HCT116 (cell line): ENCODE measurements at regions not wholly inside any gene's neighbourhood (a gene's known extent, or its start where the extent isn't known, plus 50 kb on each side); places are given as distances from the start of the nearest gene placed in this dataset.

Experiments used
- ATAC-seq: fragments of 200-7000 bp; cut with Tn5 transposase; 2 replicates; pipeline ENCODE4 v1.9.1; 2020; ENCODE audit warnings: mild to moderate bottlenecking, moderate library complexity
- BruUV-seq: library from RNA; stranded (reverse); fragments of 400-500 nt; replicated peaks from 2 replicates; lab custom pipeline; 2021; lab: Mats Ljungman, UMichigan
- CTCF ChIA-PET: fragments of 300-600 bp; sonication (Branson Sonifier 250); formaldehyde crosslinking; loops from one replicate; lab custom pipeline; 2021; ENCODE audit warnings: antibody characterized with exemption; lab: Charles Lee
- POLR2A ChIA-PET: fragments of 300-600, 350-600 bp; sonication (Branson Sonifier 250); formaldehyde crosslinking; loops from one replicate; lab custom pipeline; 2021; ENCODE audit warnings: antibody characterized with exemption; lab: Charles Lee
- RAD21 ChIA-PET, 2 experiments: fragments of 300-600 bp; sonication (Branson Sonifier 250); formaldehyde crosslinking; loops; one replicate each; lab custom pipeline; 2023; ENCODE audit warnings: low total read pairs in 2 of 2; ENCODE audit not compliant: uncharacterized antibody in 2 of 2, unreplicated experiment in 2 of 2, low non-redundant PET in 1 of 2; lab: Charles Lee
- DNase-seq: peaks from one replicate; pipeline ENCODE4 v3.0.0-alpha.2; 2010; ENCODE audit warnings: low read depth, low spot score
- H2AFZ ChIP-seq: fragments of 200-600 bp; shearing (Covaris generic), sonication (generic); 2 replicates; pipeline ENCODE4 v1.6.1; 2017; ENCODE audit warnings: low read depth, mixed run types, mixed read lengths, antibody characterized with exemption, low read length; ENCODE audit not compliant: poor library complexity, severe bottlenecking
- H3K27ac ChIP-seq: 2 replicates; pipeline ENCODE4 v1.5.1; 2012; ENCODE audit warnings: low read depth, low read length
- H3K27me3 ChIP-seq: fragments of 200-600 bp; sonication (generic); 2 replicates; pipeline ENCODE4 v1.6.1; 2016; ENCODE audit warnings: mixed run types, low read length, mixed read lengths; ENCODE audit not compliant: insufficient read depth
- H3K36me3 ChIP-seq, 2 experiments: fragments of 200-500 bp in 1 of 2; fragments of 200-600 bp in 1 of 2; sonication (Bioruptor generic) in 1 of 2; sonication (generic) in 1 of 2; 2 replicates each; pipeline versions ENCODE4 v1.5.1 to v1.6.1; 2014 to 2016; ENCODE audit warnings: low read length in 2 of 2, inconsistent platforms in 1 of 2, mixed read lengths in 1 of 2, mixed run types in 1 of 2; ENCODE audit not compliant: insufficient read depth in 2 of 2, control insufficient read depth in 1 of 2
- H3K4me1 ChIP-seq, 2 experiments: fragments of 200-600 bp in 1 of 2; sonication (generic) in 1 of 2; 2 replicates each; pipeline versions ENCODE4 v1.5.1 to v1.6.1; 2012 to 2017; ENCODE audit warnings: low read length in 2 of 2, inconsistent platforms in 1 of 2, mild to moderate bottlenecking in 1 of 2, mixed read lengths in 1 of 2, mixed run types in 1 of 2, moderate library complexity in 1 of 2; ENCODE audit not compliant: insufficient read depth in 2 of 2, control insufficient read depth in 1 of 2
- H3K4me2 ChIP-seq: fragments of 200-600 bp; sonication (generic); 2 replicates; pipeline ENCODE4 v1.6.1; 2017; ENCODE audit warnings: mixed run types, low read length, mixed read lengths
- H3K4me3 ChIP-seq, 2 experiments: fragments of 200-600 bp in 1 of 2; sonication (generic) in 1 of 2; replicated peaks in 1 of 2; 2 replicates each; pipeline ENCODE4 v1.5.1; 2011 to 2016; ENCODE audit warnings: low read length in 2 of 2, control low read depth in 1 of 2, low read depth in 1 of 2, mild to moderate bottlenecking in 1 of 2, mixed read lengths in 1 of 2, mixed run types in 1 of 2
- H3K79me2 ChIP-seq: fragments of 200-600 bp; sonication (generic); 2 replicates; pipeline ENCODE4 v1.6.1; 2017; ENCODE audit warnings: mild to moderate bottlenecking, mixed run types, low read length, moderate library complexity, mixed read lengths; ENCODE audit not compliant: insufficient read depth
- H3K9ac ChIP-seq: fragments of 200-600 bp; sonication (generic); 2 replicates; pipeline ENCODE4 v1.6.1; 2016; ENCODE audit warnings: low read length, mixed read lengths
- H3K9me2 ChIP-seq: fragments of 200-600 bp; sonication (generic), shearing (Covaris generic); 2 replicates; pipeline ENCODE4 v1.6.1; 2017; ENCODE audit warnings: mixed run types, mild to moderate bottlenecking, moderate library complexity; ENCODE audit not compliant: insufficient read depth
- H3K9me3 ChIP-seq, 2 experiments: fragments of 200-500 bp in 1 of 2; fragments of 200-600 bp in 1 of 2; sonication (Bioruptor generic) in 1 of 2; sonication (generic) in 1 of 2; 2 replicates each; pipeline ENCODE4 v1.6.1; 2014 to 2017; ENCODE audit warnings: low read length in 2 of 2, mixed read lengths in 2 of 2, inconsistent platforms in 1 of 2, low read depth in 1 of 2, mild to moderate bottlenecking in 1 of 2, mixed run types in 1 of 2, moderate library complexity in 1 of 2; ENCODE audit not compliant: control insufficient read depth in 1 of 2, insufficient read depth in 1 of 2
- H4K20me1 ChIP-seq: fragments of 200-600 bp; sonication (generic), shearing (Covaris generic); 2 replicates; pipeline ENCODE4 v1.6.1; 2017; ENCODE audit warnings: mixed run types, mild to moderate bottlenecking, moderate library complexity; ENCODE audit not compliant: insufficient read depth
- ATF3 ChIP-seq: IDR thresholded peaks from 2 replicates; pipeline ENCODE4 v1.6.1; 2012
- CBX3 ChIP-seq: IDR thresholded peaks from 2 replicates; pipeline ENCODE4 v1.6.1; 2012; ENCODE audit warnings: low read depth
- CEBPB ChIP-seq: IDR thresholded peaks from 2 replicates; pipeline ENCODE4 v1.6.1; 2012; ENCODE audit warnings: low read depth
- EGR1 ChIP-seq: IDR thresholded peaks from 2 replicates; pipeline ENCODE4 v1.6.1; 2012; ENCODE audit warnings: low read depth
- ELF1 ChIP-seq: IDR thresholded peaks from 2 replicates; pipeline ENCODE4 v1.6.1; 2012; ENCODE audit warnings: low read depth, borderline replicate concordance
- EZH2 ChIP-seq: fragments of 200-600 bp; sonication (generic); IDR thresholded peaks from 2 replicates; pipeline ENCODE4 v1.6.1; 2017; ENCODE audit warnings: antibody characterized with exemption, mixed run types
- EZH2phosphoT487 ChIP-seq: fragments of 200-600 bp; IDR thresholded peaks from 2 replicates; pipeline ENCODE4 v1.6.1; 2018; ENCODE audit warnings: antibody characterized with exemption, borderline replicate concordance
- FOSL1 ChIP-seq: IDR thresholded peaks from 2 replicates; pipeline ENCODE4 v1.6.1; 2012; ENCODE audit warnings: low read depth
- JUND ChIP-seq: IDR thresholded peaks from 2 replicates; pipeline ENCODE4 v1.6.1; 2012
- MAX ChIP-seq: IDR thresholded peaks from 2 replicates; pipeline ENCODE4 v1.6.1; 2012
- POLR2A ChIP-seq: IDR thresholded peaks from 2 replicates; pipeline ENCODE4 v1.7.0; 2011; ENCODE audit warnings: borderline replicate concordance; ENCODE audit not compliant: insufficient read depth, insufficient read length; ENCODE audit errors: extremely low read depth
- POLR2AphosphoS5 ChIP-seq: IDR thresholded peaks from 2 replicates; pipeline ENCODE4 v1.6.1; 2011; ENCODE audit warnings: mild to moderate bottlenecking, low read depth, low read length, moderate library complexity
- RAD21 ChIP-seq: IDR thresholded peaks from 2 replicates; pipeline ENCODE4 v1.6.1; 2012; ENCODE audit warnings: low read depth, mild to moderate bottlenecking
- REST ChIP-seq: IDR thresholded peaks from 2 replicates; pipeline ENCODE4 v1.6.1; 2012; ENCODE audit warnings: low read depth
- SP1 ChIP-seq: IDR thresholded peaks from 2 replicates; pipeline ENCODE4 v1.6.1; 2012; ENCODE audit warnings: low read depth
- SRF ChIP-seq: IDR thresholded peaks from 2 replicates; pipeline ENCODE4 v1.6.1; 2012; ENCODE audit warnings: low read depth
- TCF7L2 ChIP-seq: IDR thresholded peaks from 2 replicates; pipeline ENCODE4 v1.7.0; 2011; ENCODE audit warnings: borderline replicate concordance, inconsistent platforms; ENCODE audit not compliant: insufficient read depth, insufficient read length; ENCODE audit errors: extremely low read depth
- ZBTB33 ChIP-seq: IDR thresholded peaks from 2 replicates; pipeline ENCODE4 v1.6.1; 2011; ENCODE audit warnings: mild to moderate bottlenecking, low read length, moderate library complexity; ENCODE audit not compliant: insufficient replicate concordance; ENCODE audit errors: extremely low read depth
- ZNF274 ChIP-seq: fragments of 200-500 bp; sonication (Bioruptor generic); IDR thresholded peaks from 2 replicates; pipeline ENCODE4 v1.6.1; 2014; ENCODE audit warnings: mild to moderate bottlenecking, low read depth, low read length, inconsistent platforms
- intact Hi-C: fragments of 100-400 bp; cut with micrococcal nuclease; formaldehyde crosslinking; loops from 2 replicates; pipeline ENCODE4 v1.10.0; 2022

GRCh38 chr18:75480487-75480886 lies 53.0 kb upstream of the SMIM21 start:
- Histone ChIP-seq H3K9me3 (peaks cover 8 to 12% of the 10 kb centered on the region in 2 experiments; a peak in 2 of 4 replicates), H3K4me3 (no peak overlapping the region), H3K36me3 (no peaks in the 10 kb centered on the region), H3K4me1 (peaks cover 0 to 10% of the 10 kb centered on the region in 2 experiments; a peak in 1 of 4 replicates), H3K27me3 (no peaks in the 10 kb centered on the region), H3K27ac (no peak overlapping the region), H3K9me2 (no peaks in the 10 kb centered on the region), H2AFZ (no peak overlapping the region), H3K9ac (no peak overlapping the region), H3K4me2 (no peak overlapping the region), H4K20me1 (no peaks in the 10 kb centered on the region), H3K79me2 (no peaks in the 10 kb centered on the region)
- no TSS peak for BruUV-seq
- POLR2A ChIA-PET: no interaction called here
- RAD21 ChIA-PET: no interaction called here
- ATAC-seq (no peak), DNase-seq (no peak)
- CTCF ChIA-PET: interaction anchor here (0.6 kb wide), 1 partner anchor 273 kb away, joined by 7 read pairs; no protein-coding TSS in a partner anchor
- intact Hi-C loops: no loop called here
- TF ChIP-seq SRF (no peak), POLR2A (no peak), JUND (no peak), CEBPB (no peak), EGR1 (no peak), ELF1 (no peak), CBX3 (no peak), SP1 (no peak), ATF3 (no peak), ZNF274 (no peak), TCF7L2 (no peak), EZH2phosphoT487 (no peak), ZBTB33 (no peak), EZH2 (no peak), FOSL1 (no peak), POLR2AphosphoS5 (no peak), REST (no peak), RAD21 (no peak), MAX (no peak)
